GM18858 (cell line): ENCODE measurements at regions not wholly inside any gene's neighbourhood (a gene's known extent, or its start where the extent isn't known, plus 50 kb on each side); places are given as distances from the start of the nearest gene placed in this dataset.
"Not testable (repeated sequence)": the region's sequence is repeated elsewhere in the genome, so short reads cannot be mapped to it uniquely, and the experiment has no call there.

Source experiments
- ATAC-seq: cut with Tn5 transposase; IDR thresholded peaks from one replicate; pipeline ENCODE4 v1.9.1; 2021; ENCODE audit not compliant: unreplicated experiment

- ATAC-seq, result peak; percentile 64
Measured at GRCh38 chr16:51982715-51983680, 563.9 kb downstream of the TOX3 start.

- no peak for ATAC-seq
Measured at GRCh38 chr16:51981725-51982124, 565.2 kb downstream of the TOX3 start.

- not testable (repeated sequence) for ATAC-seq
Measured at GRCh38 chr16:51977506-51977905, 569.4 kb downstream of the TOX3 start.

- no peak for ATAC-seq
Measured at GRCh38 chr16:51971184-51971583, 575.8 kb downstream of the TOX3 start.

GRCh38 chr16:51968749-51969148 lies 578.2 kb downstream of the TOX3 start:
- no peak for ATAC-seq

GRCh38 chr16:51967646-51968045 lies 579.3 kb downstream of the TOX3 start:
- no peak for ATAC-seq

- ATAC-seq, result no peak
Measured at GRCh38 chr16:51960931-51961330, 586.0 kb downstream of the TOX3 start.

GRCh38 chr16:51953286-51953985 lies 593.5 kb downstream of the TOX3 start:
- ATAC-seq, result no peak

GRCh38 chr16:51952500-51952899 lies 594.4 kb downstream of the TOX3 start:
- ATAC-seq, result no peak

GRCh38 chr16:51951668-51952298 lies 595.2 kb downstream of the TOX3 start:
- no peak for ATAC-seq

GRCh38 chr16:51950118-51950780 lies 596.7 kb downstream of the TOX3 start:
- no peak for ATAC-seq

- no peak for ATAC-seq
Measured at GRCh38 chr16:51949282-51949681, 597.7 kb downstream of the TOX3 start.

- no peak for ATAC-seq
Measured at GRCh38 chr16:51941412-51941811, 605.5 kb downstream of the TOX3 start.

GRCh38 chr16:51940183-51940582 lies 606.8 kb downstream of the TOX3 start:
- no peak for ATAC-seq

GRCh38 chr16:51939378-51939871 lies 607.5 kb downstream of the TOX3 start:
- no peak for ATAC-seq

GRCh38 chr16:51938861-51939260 lies 608.1 kb downstream of the TOX3 start:
- no peak for ATAC-seq

GRCh38 chr16:51937771-51938170 lies 609.2 kb downstream of the TOX3 start:
- no peak for ATAC-seq

GRCh38 chr16:51936846-51937245 lies 610.1 kb downstream of the TOX3 start:
- no peak for ATAC-seq

- no peak for ATAC-seq
Measured at GRCh38 chr16:51932317-51932716, 614.6 kb downstream of the TOX3 start.

GRCh38 chr16:51931653-51932052 lies 615.3 kb downstream of the TOX3 start:
- ATAC-seq, result no peak

GRCh38 chr16:51924744-51925143 lies 622.2 kb downstream of the TOX3 start:
- ATAC-seq, result no peak
